WTC11 (cell line): ENCODE measurements at regions not wholly inside any gene's neighbourhood (a gene's known extent, or its start where the extent isn't known, plus 50 kb on each side); places are given as distances from the start of the nearest gene placed in this dataset.

Experiments used
- JUN ChIP-seq: sonication (generic); formaldehyde crosslinking; IDR thresholded peaks from 2 replicates; pipeline ENCODE4 v1.8.0; 2023; ENCODE audit warnings: mild to moderate bottlenecking, missing genetic modification reagents
- MLX ChIP-seq: sonication (generic); formaldehyde crosslinking; IDR thresholded peaks from 2 replicates; pipeline ENCODE4 v1.8.1; 2023; ENCODE audit warnings: mild to moderate bottlenecking, missing genetic modification reagents, moderate library complexity
- USF2 ChIP-seq: sonication (generic); formaldehyde crosslinking; IDR thresholded peaks from 2 replicates; pipeline ENCODE4 v1.8.1; 2023; ENCODE audit warnings: mild to moderate bottlenecking, missing genetic modification reagents, moderate library complexity

- no peak for TF ChIP-seq MLX
- no peak for TF ChIP-seq JUN (CRISPR knock-in tag)
- TF ChIP-seq USF2 (CRISPR knock-in tag), result no peak
Observed at GRCh38 chr14:96627386-96627785, 125.2 kb downstream of the PAPOLA start.
